ENCODE measurements at regions not wholly inside any gene's neighbourhood (a gene's known extent, or its start where the extent isn't known, plus 50 kb on each side); places are given as distances from the start of the nearest gene placed in this dataset.

GRCh38 chr3:76352511-76353284 is 567.3 kb upstream of the ZNF717 start (continued):
- no peak for TF ChIP-seq CHD7 (IDR thresholded peaks at IDR 0.05; ENCODE audit: insufficient replicate concordance, low read length)
- TF ChIP-seq KDM5A (IDR thresholded peaks at IDR 0.05; ENCODE audit: low read length): no peak
- no peak for TF ChIP-seq CBX8 (IDR thresholded peaks at IDR 0.05; ENCODE audit: borderline replicate concordance, low read depth, low read length)
- TF ChIP-seq SUZ12 (IDR thresholded peaks at IDR 0.05; ENCODE audit: low read length): no peak
- TF ChIP-seq GABPA (IDR thresholded peaks at IDR 0.05; ENCODE audit: borderline replicate concordance, insufficient read depth, low read length): no peak
- TF ChIP-seq, protein P1, sequence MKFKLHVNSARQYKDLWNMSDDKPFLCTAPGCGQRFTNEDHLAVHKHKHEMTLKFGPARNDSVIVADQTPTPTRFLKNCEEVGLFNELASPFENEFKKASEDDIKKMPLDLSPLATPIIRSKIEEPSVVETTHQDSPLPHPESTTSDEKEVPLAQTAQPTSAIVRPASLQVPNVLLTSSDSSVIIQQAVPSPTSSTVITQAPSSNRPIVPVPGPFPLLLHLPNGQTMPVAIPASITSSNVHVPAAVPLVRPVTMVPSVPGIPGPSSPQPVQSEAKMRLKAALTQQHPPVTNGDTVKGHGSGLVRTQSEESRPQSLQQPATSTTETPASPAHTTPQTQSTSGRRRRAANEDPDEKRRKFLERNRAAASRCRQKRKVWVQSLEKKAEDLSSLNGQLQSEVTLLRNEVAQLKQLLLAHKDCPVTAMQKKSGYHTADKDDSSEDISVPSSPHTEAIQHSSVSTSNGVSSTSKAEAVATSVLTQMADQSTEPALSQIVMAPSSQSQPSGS (IDR thresholded peaks at IDR 0.05; ENCODE audit: low read length): no peak

Data from H1 (cell line).